AG10803 (cell line): ENCODE measurements at regions not wholly inside any gene's neighbourhood (a gene's known extent, or its start where the extent isn't known, plus 50 kb on each side); places are given as distances from the start of the nearest gene placed in this dataset.

Source experiments
- DNase-seq: peaks from one replicate; pipeline ENCODE4 v3.0.0; 2010; ENCODE audit warnings: low read depth
- H3K4me3 ChIP-seq: 2 replicates; pipeline ENCODE4 v1.5.1; 2011; ENCODE audit warnings: mild to moderate bottlenecking, low read length, control low read depth
- TF ChIP-seq, protein P1 (sequence below): conservative IDR thresholded peaks from 2 replicates; pipeline ENCODE4 v1.5.1; 2011; ENCODE audit warnings: mild to moderate bottlenecking, low read length, control low read depth, inconsistent platforms

- TF ChIP-seq, protein P1, sequence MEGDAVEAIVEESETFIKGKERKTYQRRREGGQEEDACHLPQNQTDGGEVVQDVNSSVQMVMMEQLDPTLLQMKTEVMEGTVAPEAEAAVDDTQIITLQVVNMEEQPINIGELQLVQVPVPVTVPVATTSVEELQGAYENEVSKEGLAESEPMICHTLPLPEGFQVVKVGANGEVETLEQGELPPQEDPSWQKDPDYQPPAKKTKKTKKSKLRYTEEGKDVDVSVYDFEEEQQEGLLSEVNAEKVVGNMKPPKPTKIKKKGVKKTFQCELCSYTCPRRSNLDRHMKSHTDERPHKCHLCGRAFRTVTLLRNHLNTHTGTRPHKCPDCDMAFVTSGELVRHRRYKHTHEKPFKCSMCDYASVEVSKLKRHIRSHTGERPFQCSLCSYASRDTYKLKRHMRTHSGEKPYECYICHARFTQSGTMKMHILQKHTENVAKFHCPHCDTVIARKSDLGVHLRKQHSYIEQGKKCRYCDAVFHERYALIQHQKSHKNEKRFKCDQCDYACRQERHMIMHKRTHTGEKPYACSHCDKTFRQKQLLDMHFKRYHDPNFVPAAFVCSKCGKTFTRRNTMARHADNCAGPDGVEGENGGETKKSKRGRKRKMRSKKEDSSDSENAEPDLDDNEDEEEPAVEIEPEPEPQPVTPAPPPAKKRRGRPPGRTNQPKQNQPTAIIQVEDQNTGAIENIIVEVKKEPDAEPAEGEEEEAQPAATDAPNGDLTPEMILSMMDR = no peak
- no peak for DNase-seq
These were observed 412.8 kb downstream of the SLITRK6 start for GRCh38 chr13:85386424-85386823.

DNA sequence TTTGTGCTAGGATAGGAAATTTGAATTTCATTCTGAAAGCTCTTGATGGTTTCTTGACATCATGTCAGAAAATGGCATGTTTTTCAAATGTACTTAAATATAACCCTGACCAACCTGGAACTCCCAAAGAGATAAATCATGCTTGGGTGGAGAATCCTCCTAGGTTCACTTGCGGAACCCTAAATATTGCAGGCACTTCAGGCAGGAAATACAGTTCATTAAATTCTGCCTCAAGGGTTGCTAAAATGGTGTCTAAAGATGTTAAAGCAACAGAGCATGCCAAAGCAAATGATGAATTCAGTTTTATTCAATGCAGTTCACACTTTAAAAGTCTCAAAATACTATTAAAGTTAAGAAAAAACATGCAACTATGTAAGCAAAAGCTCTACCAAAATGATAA lies 415.9 kb downstream of the SLITRK6 start:
- no peak for DNase-seq
- TF ChIP-seq, protein P1 = no peak
- no peak overlapping the region for H3K4me3 ChIP-seq

More at GRCh38 chr13:85386424-85386823, 412.8 kb downstream of the SLITRK6 start:
- H3K4me3 ChIP-seq = no peak overlapping the region

DNA sequence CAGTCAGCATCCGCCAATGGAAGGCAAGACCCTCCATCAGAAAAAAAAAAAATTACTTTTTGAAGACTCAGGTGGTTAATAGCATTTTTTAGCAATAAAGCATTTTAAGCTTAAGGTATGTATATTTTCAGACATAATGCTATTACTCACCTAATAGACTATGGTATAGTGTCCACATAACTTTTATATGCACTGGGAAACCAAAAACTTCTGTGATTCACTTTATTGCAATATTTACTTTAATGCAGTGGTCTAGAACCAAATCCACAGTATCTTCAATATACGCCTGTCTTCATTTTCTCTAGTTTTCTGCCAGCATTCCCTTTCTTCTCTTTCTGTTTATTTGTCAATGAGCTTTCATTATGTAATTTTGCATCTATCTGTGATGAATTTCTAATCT lies 418.1 kb downstream of the SLITRK6 start:
- TF ChIP-seq, protein P1 = no peak
- H3K4me3 ChIP-seq = no peak overlapping the region
- DNase-seq = no peak

GRCh38 chr13:85379991-85380390 lies 419.2 kb downstream of the SLITRK6 start:
- TF ChIP-seq, protein P1 = no peak
- no peak for DNase-seq

DNA sequence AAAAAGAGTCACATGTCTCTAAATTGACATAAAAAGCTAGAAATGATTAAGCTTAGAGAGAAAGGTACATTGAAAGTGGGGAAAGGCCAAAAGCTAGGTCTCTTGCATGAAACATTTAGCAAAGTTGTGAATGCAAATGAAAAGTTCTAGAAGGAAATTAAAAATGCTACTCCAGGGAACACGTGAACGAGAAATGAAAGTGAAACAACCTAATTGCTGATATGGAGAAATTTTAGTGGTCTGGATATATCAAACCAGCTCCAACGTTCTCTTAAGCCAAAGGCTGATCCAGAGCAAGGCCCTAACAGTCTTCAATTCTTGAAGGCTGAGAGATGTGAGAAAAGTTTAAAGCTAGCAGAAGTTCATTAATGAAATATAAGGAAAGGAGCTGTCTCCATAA lies 419.8 kb downstream of the SLITRK6 start:
- no peak for DNase-seq
- H3K4me3 ChIP-seq = no peak overlapping the region
- TF ChIP-seq, protein P1 = no peak

More at GRCh38 chr13:85379991-85380390, 419.2 kb downstream of the SLITRK6 start:
- H3K4me3 ChIP-seq = no peak overlapping the region

DNA sequence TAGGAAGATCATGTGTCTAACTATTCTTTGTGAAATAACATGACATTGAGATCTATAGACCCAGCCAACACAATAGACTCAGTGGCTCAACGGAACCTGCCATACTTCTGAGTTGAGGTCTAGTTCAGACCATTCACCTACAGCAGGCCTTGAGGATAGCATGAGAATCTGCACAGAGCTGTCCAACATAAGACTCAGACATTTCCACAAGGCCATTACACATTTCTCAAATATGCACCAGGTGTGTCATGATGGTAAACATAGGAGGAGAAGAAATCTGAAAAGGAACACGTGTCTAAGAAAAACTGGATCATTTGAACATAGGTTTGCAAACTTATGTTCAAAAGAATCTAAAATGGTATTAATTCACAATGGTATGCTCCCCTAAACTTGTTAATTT lies 421.4 kb downstream of the SLITRK6 start:
- no peak overlapping the region for H3K4me3 ChIP-seq
- DNase-seq = no peak
- TF ChIP-seq, protein P1 = no peak

GRCh38 chr13:85373322-85373721 lies 425.9 kb downstream of the SLITRK6 start:
- DNase-seq = no peak

More at GRCh38 chr13:85373322-85373721, 425.9 kb downstream of the SLITRK6 start:
- TF ChIP-seq, protein P1 = no peak
- H3K4me3 ChIP-seq = no peak overlapping the region
